Esophagus muscularis mucosa (tissue), 4 donors: ENCODE measurements at regions not wholly inside any gene's neighbourhood (a gene's known extent, or its start where the extent isn't known, plus 50 kb on each side); places are given as distances from the start of the nearest gene placed in this dataset.

Source experiments
- DNase-seq: peaks from one replicate; pipeline ENCODE4 v3.0.0-alpha.2; 2017; ENCODE audit errors: extremely low spot score
- H3K27ac ChIP-seq, 4 donors: fragments of 200-600 bp; sonication (generic); replicated peaks in 1 of 4; 1 replicate in 3 of 4; 2 replicates in 1 of 4; pipeline ENCODE4 v1.5.1; 2016 to 2019; ENCODE audit warnings: mild to moderate bottlenecking in 1 of 4
- H3K27me3 ChIP-seq, 4 donors: fragments of 200-600 bp; sonication (generic); one replicate each; pipeline versions ENCODE4 v1.5.1 to v1.6.0; 2016 to 2019
- H3K36me3 ChIP-seq, 4 donors: fragments of 200-600 bp; sonication (generic); one replicate each; pipeline ENCODE4 v1.5.1; 2016 to 2019
- H3K4me1 ChIP-seq, 4 donors: fragments of 200-600 bp; sonication (generic); one replicate each; pipeline ENCODE4 v1.5.1; 2016 to 2019
- H3K4me3 ChIP-seq, 4 donors: fragments of 200-600 bp; sonication (generic); 1 replicate in 2 of 4; 2 replicates in 2 of 4; pipeline ENCODE4 v1.5.1; 2016 to 2019; ENCODE audit warnings: mild to moderate bottlenecking in 4 of 4, moderate library complexity in 1 of 4
- H3K9me3 ChIP-seq, 4 donors: fragments of 200-600 bp; sonication (generic); 1 replicate in 3 of 4; 2 replicates in 1 of 4; pipeline ENCODE4 v1.5.1; 2016 to 2019
- EP300 ChIP-seq: sonication (generic); formaldehyde crosslinking; IDR thresholded peaks from one replicate; pipeline ENCODE4 v1.6.1; 2017; ENCODE audit warnings: antibody characterized with exemption
- POLR2A ChIP-seq: fragments of 450-650 bp; IDR thresholded peaks from one replicate; pipeline ENCODE4 v1.6.1; 2017; ENCODE audit warnings: antibody characterized with exemption, moderate library complexity, mild to moderate bottlenecking, low read depth
- POLR2AphosphoS5 ChIP-seq, 2 donors: sonication (generic); formaldehyde crosslinking; IDR thresholded peaks; one replicate each; pipeline ENCODE4 v1.6.1; 2017; ENCODE audit warnings: antibody characterized with exemption in 2 of 2
- WGBS: methylation state at CpG from one replicate; pipeline ENCODE4 v1.1.5; 2018; 5-methylcytosine and 5-hydroxymethylcytosine counted together
- intact Hi-C: fragments of 100-400 bp; cut with DNase I; formaldehyde crosslinking; loops from one replicate; pipeline ENCODE4 v1.15.1; 2023
- TF ChIP-seq, protein P1 (sequence below), 3 experiments: fragments of 200-600 bp in 2 of 3; fragments of 450-650 bp in 1 of 3; sonication (generic) in 2 of 3; IDR thresholded peaks; one replicate each; pipeline ENCODE4 v1.5.1; 2017 to 2019; ENCODE audit warnings: antibody characterized with exemption in 3 of 3, mild to moderate bottlenecking in 2 of 3, moderate library complexity in 1 of 3

DNA sequence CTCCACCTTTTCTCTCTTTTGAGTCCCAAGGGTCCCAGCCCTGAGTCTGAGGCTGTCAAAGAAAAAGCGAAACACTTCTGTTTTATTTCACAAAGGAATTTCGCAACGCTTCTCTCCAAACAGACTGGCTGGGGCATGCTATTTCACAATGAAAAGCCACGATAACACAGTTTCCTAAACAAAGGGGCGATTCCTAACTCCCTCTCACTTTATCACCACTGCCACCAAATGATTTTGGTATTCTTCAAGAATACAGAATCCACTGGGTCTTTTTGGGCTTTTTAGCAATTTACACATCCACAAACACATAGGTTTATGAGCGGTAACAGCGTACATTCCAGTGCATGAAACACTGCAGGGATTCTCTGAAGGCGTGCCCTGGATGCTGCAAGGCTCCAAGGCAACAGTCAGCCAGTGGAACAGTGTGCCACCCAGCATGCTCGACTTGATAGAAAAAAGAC lies 161.2 kb downstream of the DAD1 start:
- Histone ChIP-seq H3K4me3 (peak overlapping the region; percentile 2 to 40 (median 14)), H3K9me3 (no peaks in the 10 kb centered on the region), H3K36me3 (no peaks in the 10 kb centered on the region), H3K27ac (peak overlapping the region in 3 of 4 donors; percentile 34 to 46 (median 42)), H3K4me1 (peaks cover 22 to 45% (median 42%) of the 10 kb centered on the region in 4 donors), H3K27me3 (peaks cover 0 to 9% (median 0%) of the 10 kb centered on the region in 4 donors)
- intact Hi-C loops: no loop called here
- WGBS: 14% methylated on average over 9 of the region's 9 CpGs
- DNase-seq: no peak
- TF ChIP-seq POLR2A (no peak), POLR2AphosphoS5 (IDR thresholded peaks at IDR 0.05) (peak; percentile 39 to 74)

DNA sequence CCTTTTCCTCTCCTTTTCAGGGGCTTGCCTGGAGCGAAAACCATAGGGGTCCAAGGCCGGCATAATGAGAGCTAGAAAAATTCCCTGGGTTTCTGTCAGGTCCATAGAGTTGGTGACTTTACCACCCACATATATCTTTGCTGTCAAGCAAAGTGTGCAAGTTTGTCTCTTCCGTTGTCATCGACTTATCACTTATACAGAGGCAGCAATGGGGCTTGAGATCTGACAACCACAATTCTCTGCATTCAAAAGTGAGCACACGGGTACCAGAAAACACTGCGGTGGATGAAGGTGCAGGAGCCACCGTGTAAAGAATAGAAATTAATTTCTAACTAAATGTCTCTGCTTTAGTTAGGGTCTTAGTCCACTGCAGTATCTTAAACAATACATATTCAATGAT lies 162.3 kb downstream of the DAD1 start:
- Histone ChIP-seq H3K4me1 (peaks cover 13 to 35% (median 31%) of the 10 kb centered on the region in 4 donors), H3K9me3 (no peaks in the 10 kb centered on the region), H3K36me3 (no peaks in the 10 kb centered on the region), H3K4me3 (no peak overlapping the region), H3K27me3 (peaks cover 0 to 9% (median 0%) of the 10 kb centered on the region in 4 donors), H3K27ac (no peak overlapping the region)
- TF ChIP-seq EP300 (no peak), POLR2A (no peak), POLR2AphosphoS5 (IDR thresholded peaks at IDR 0.05) (no peak)
- TF ChIP-seq, protein P1, sequence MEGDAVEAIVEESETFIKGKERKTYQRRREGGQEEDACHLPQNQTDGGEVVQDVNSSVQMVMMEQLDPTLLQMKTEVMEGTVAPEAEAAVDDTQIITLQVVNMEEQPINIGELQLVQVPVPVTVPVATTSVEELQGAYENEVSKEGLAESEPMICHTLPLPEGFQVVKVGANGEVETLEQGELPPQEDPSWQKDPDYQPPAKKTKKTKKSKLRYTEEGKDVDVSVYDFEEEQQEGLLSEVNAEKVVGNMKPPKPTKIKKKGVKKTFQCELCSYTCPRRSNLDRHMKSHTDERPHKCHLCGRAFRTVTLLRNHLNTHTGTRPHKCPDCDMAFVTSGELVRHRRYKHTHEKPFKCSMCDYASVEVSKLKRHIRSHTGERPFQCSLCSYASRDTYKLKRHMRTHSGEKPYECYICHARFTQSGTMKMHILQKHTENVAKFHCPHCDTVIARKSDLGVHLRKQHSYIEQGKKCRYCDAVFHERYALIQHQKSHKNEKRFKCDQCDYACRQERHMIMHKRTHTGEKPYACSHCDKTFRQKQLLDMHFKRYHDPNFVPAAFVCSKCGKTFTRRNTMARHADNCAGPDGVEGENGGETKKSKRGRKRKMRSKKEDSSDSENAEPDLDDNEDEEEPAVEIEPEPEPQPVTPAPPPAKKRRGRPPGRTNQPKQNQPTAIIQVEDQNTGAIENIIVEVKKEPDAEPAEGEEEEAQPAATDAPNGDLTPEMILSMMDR (IDR thresholded peaks at IDR 0.05): no peak
- no peak for DNase-seq
- intact Hi-C loops: no loop called here
- WGBS: 93% methylated on average over 7 of the region's 7 CpGs

DNA sequence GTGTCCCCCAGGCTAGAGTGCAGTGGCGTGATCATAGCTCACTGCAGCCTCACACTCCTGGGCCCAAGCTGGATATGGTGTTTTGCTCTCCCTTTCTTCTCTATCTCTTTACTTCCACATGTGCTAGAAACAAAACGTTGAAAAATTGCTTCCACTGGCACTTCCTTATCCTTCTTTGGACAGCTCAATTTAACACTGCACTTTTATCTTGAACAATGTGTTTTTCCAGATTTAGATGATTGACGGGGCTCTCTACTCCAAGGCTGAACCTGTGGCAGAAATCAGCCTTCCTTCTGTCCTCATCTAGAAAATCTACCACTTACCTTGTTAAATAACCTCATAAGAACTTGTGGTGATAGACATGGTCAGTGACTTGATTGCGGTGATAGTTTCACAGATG lies 165.1 kb downstream of the DAD1 start:
- H3K4me1 ChIP-seq: peaks cover 12 to 32% (median 27%) of the 10 kb centered on the region in 4 donors
- no peak for DNase-seq
- 72% methylated on average over 4 of the region's 4 CpGs for WGBS
- H3K9me3 ChIP-seq: no peaks in the 10 kb centered on the region
- H3K4me3 ChIP-seq: no peak overlapping the region
- peaks cover 0 to 4% (median 0%) of the 10 kb centered on the region in 4 donors for H3K27me3 ChIP-seq
- no peaks in the 10 kb centered on the region for H3K36me3 ChIP-seq
- intact Hi-C loops: no loop called here
- no peak overlapping the region for H3K27ac ChIP-seq
- TF ChIP-seq, protein P1 (IDR thresholded peaks at IDR 0.05): no peak

GRCh38 chr14:22422238-22422637 lies 166.8 kb downstream of the DAD1 start:
- H3K36me3 ChIP-seq: no peaks in the 10 kb centered on the region
- WGBS: 90% methylated on average over 3 of the region's 3 CpGs
- H3K9me3 ChIP-seq: no peaks in the 10 kb centered on the region
- DNase-seq: no peak
- H3K4me1 ChIP-seq: peaks cover 0 to 15% (median 10%) of the 10 kb centered on the region in 4 donors
- TF ChIP-seq POLR2AphosphoS5 (IDR thresholded peaks at IDR 0.05): no peak
- TF ChIP-seq, protein P1 (IDR thresholded peaks at IDR 0.05): no peak
- TF ChIP-seq POLR2A: no peak
- no peak for TF ChIP-seq EP300
- H3K4me3 ChIP-seq: no peak overlapping the region
- H3K27ac ChIP-seq: no peak overlapping the region
- intact Hi-C loops: no loop called here
- H3K27me3 ChIP-seq: peaks cover 0 to 4% (median 0%) of the 10 kb centered on the region in 4 donors

DNA sequence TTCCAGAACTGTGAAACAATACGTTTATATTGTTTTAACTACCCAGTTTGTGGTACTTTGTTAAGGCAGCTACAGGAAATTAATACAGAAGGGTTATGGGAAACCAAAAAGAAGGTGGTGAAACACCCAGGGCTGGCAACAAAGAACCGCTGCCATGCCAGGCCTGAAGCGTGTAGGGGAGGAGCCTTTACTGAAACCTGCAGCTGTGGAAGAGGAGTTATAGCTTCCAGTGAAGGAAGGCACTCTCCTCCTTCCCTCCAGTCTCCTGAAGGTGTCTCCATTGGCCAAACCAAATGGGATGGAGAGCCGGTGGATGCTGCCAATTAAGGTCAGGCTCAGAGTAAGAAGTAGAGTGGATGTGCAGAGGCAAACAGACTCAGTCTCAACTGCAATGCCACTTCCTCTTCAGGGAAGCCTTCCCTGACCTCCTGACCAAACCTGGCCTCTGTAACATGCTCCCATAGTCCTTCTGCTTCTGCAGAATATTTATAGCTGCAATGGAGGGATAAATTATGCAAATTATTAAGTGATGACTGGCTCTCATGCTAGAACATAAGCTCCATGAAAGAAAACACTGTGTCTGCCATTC lies 168.3 kb downstream of the DAD1 start:
- no peaks in the 10 kb centered on the region for H3K9me3 ChIP-seq
- intact Hi-C loops: no loop called here
- H3K27ac ChIP-seq: no peak overlapping the region
- H3K4me3 ChIP-seq: no peak overlapping the region
- TF ChIP-seq, protein P1 (IDR thresholded peaks at IDR 0.05): no peak
- TF ChIP-seq POLR2AphosphoS5 (IDR thresholded peaks at IDR 0.05) (no peak), POLR2A (no peak), EP300 (no peak)
- no peaks in the 10 kb centered on the region for H3K36me3 ChIP-seq
- no peak for DNase-seq
- no peaks in the 10 kb centered on the region for H3K27me3 ChIP-seq
- no peaks in the 10 kb centered on the region for H3K4me1 ChIP-seq
- WGBS: 65% methylated on average over 4 of the region's 4 CpGs
